ENCODE measurements at regions not wholly inside any gene's neighbourhood (a gene's known extent, or its start where the extent isn't known, plus 50 kb on each side); places are given as distances from the start of the nearest gene placed in this dataset.

DNA sequence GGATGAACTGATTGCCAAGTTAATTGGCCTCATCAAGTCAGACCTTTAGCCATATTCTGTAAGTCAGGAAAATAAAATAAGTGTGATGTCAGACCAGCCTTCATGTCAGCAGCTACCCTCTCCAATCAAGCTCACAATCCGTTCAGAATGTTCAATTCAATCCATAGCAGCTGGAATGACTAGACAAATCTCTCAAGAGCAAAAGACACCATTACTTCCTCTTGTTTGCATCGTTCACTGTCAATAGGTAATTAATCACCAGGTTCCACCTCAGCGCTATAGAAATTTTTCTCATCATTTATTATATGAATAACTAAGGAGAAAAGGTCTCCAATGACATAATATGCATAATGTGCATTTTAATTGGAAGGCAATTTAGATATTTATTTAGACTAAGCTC lies 321.0 kb upstream of the GRIA3 start:
- WGBS, 3 donors = 38 to 80% (median 70%) methylated on average over 3 of the region's 3 CpGs
- FAIRE-seq = no peak

DNA sequence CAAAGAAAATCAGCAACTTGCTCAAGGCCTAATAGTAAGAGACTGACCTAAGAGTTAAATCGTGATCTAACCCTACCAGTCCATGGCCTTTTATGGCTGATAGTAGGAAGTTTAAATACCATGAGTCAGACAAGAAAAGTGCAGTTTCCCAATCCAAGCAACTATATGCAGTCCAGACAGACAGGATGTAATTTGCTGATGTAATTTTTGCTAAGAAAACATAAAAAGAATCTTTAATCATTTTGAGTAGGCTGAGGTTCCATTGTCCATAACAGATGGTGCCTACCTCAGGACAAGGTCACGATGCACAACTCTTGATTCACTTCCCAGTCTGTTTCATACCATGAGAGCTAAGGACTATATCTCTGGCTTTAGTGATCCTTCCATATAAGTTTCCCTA lies 317.5 kb upstream of the GRIA3 start:
- FAIRE-seq (no peak), DNase-seq (no peak)
- Histone ChIP-seq H3K27ac (ENCODE audit: low read depth in 1 of 3, low read length in 2 of 3) (no peak overlapping the region), H3K4me3 (ENCODE audit: low read depth in 1 of 3, low read length in 3 of 3) (no peak overlapping the region), H3K9me3 (ENCODE audit: control insufficient read depth in 2 of 2, insufficient read depth in 1 of 2, low read depth in 1 of 2, low read length in 1 of 2) (no peaks in the 10 kb centered on the region), H3K36me3 (ENCODE audit: control insufficient read depth in 3 of 3, insufficient read depth in 2 of 3, low read depth in 1 of 3, low read length in 3 of 3) (no peaks in the 10 kb centered on the region), H3K27me3 (ENCODE audit: control insufficient read depth in 3 of 3, insufficient read depth in 3 of 3, low read length in 3 of 3) (no peaks in the 10 kb centered on the region), H3K4me1 (ENCODE audit: control insufficient read depth in 3 of 3, insufficient read depth in 2 of 3, low read depth in 1 of 3, low read length in 2 of 3) (no peaks in the 10 kb centered on the region)
- 40 to 67% (median 61%) methylated on average over 2 of the region's 2 CpGs for whole genome bisulfite sequencing, 3 donors

More for the DNA sequence above, 321.0 kb upstream of the GRIA3 start:
- Histone ChIP-seq H3K27me3 (ENCODE audit: control insufficient read depth in 3 of 3, insufficient read depth in 3 of 3, low read length in 3 of 3) (no peaks in the 10 kb centered on the region), H3K36me3 (ENCODE audit: control insufficient read depth in 3 of 3, insufficient read depth in 2 of 3, low read depth in 1 of 3, low read length in 3 of 3) (no peaks in the 10 kb centered on the region), H3K27ac (ENCODE audit: low read depth in 1 of 3, low read length in 2 of 3) (no peak overlapping the region), H3K9me3 (ENCODE audit: control insufficient read depth in 2 of 2, insufficient read depth in 1 of 2, low read depth in 1 of 2, low read length in 1 of 2) (no peaks in the 10 kb centered on the region), H3K4me1 (ENCODE audit: control insufficient read depth in 3 of 3, insufficient read depth in 2 of 3, low read depth in 1 of 3, low read length in 2 of 3) (no peaks in the 10 kb centered on the region), H3K4me3 (ENCODE audit: low read depth in 1 of 3, low read length in 3 of 3) (no peak overlapping the region)
- DNase-seq = no peak

DNA sequence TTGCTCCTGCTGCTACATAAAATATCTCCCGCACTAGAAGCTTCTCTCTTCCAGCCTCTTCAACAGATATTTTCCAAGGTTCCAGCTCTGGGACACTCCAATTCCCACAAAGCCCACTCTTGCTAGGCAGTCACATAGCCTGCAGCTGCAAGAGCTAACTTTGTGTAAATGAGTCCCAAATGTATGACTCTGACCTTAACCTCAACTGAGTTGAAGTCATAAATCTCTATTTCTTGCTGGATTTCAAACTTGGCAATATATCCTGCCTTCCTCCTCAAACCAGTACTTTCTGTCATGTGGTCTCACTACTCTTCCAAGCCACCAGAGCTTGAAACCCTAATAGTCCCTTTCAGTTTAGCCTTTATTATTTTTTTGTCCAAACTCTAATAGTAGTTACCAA lies 315.4 kb upstream of the GRIA3 start:
- no peak for DNase-seq
- H3K27ac ChIP-seq (ENCODE audit: low read depth in 1 of 3, low read length in 2 of 3) = no peak overlapping the region
- H3K36me3 ChIP-seq (ENCODE audit: control insufficient read depth in 3 of 3, insufficient read depth in 2 of 3, low read depth in 1 of 3, low read length in 3 of 3) = no peaks in the 10 kb centered on the region
- no peak for FAIRE-seq
- no peaks in the 10 kb centered on the region for H3K27me3 ChIP-seq (ENCODE audit: control insufficient read depth in 3 of 3, insufficient read depth in 3 of 3, low read length in 3 of 3)
- no peaks in the 10 kb centered on the region for H3K4me1 ChIP-seq (ENCODE audit: control insufficient read depth in 3 of 3, insufficient read depth in 2 of 3, low read depth in 1 of 3, low read length in 2 of 3)
- WGBS, 3 donors = 43 to 73% (median 62%) methylated on average over 1 of the region's 1 CpG
- no peak overlapping the region for H3K4me3 ChIP-seq (ENCODE audit: low read depth in 1 of 3, low read length in 3 of 3)
- no peaks in the 10 kb centered on the region for H3K9me3 ChIP-seq (ENCODE audit: control insufficient read depth in 2 of 2, insufficient read depth in 1 of 2, low read depth in 1 of 2, low read length in 1 of 2)

DNA sequence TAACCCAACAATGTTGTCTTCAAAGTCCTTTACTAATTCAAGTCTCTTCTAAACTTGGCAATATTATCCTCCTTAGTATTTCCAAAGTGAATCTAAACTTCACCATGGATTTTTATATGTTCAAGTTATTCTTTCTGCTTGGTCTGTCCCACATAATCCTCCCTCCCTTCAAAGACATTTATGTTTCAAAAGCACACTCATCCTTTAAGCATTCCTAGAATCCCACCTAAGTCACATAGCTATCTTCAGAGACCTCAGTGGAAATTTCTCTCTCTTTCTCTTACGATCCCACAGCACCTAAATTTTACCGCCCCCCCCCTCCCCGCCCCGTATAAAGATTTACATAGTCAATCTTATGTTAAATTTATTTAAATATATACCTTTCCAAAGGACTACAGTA lies 314.9 kb upstream of the GRIA3 start:
- DNase-seq (no peak), FAIRE-seq (no peak)
- no peak overlapping the region for H3K4me3 ChIP-seq (ENCODE audit: low read depth in 1 of 3, low read length in 3 of 3)
- H3K4me1 ChIP-seq (ENCODE audit: control insufficient read depth in 3 of 3, insufficient read depth in 2 of 3, low read depth in 1 of 3, low read length in 2 of 3) = no peaks in the 10 kb centered on the region
- no peaks in the 10 kb centered on the region for H3K27me3 ChIP-seq (ENCODE audit: control insufficient read depth in 3 of 3, insufficient read depth in 3 of 3, low read length in 3 of 3)
- H3K9me3 ChIP-seq (ENCODE audit: control insufficient read depth in 2 of 2, insufficient read depth in 1 of 2, low read depth in 1 of 2, low read length in 1 of 2) = no peaks in the 10 kb centered on the region
- H3K27ac ChIP-seq (ENCODE audit: low read depth in 1 of 3, low read length in 2 of 3) = no peak overlapping the region
- WGBS, 3 donors = 81 to 96% (median 90%) methylated on average over 4 of the region's 4 CpGs
- no peaks in the 10 kb centered on the region for H3K36me3 ChIP-seq (ENCODE audit: control insufficient read depth in 3 of 3, insufficient read depth in 2 of 3, low read depth in 1 of 3, low read length in 3 of 3)

DNA sequence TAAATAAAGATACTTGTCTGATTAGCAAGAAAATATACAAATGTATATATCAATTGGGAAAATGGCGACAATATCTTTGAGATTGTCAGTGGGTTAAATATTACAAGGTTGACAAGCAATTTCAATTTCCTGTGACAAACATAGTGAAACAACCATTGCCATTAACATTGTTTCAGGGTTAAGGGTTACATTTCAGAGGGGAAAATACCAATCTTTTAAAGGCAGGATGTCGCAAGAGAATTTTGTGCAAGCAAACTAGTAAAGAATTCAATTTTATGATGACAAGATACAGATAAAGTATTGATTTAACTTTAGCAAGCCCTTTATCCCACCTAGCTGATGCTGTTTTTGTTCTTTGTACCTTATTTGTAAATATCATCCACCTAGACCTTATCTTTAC lies 305.8 kb upstream of the GRIA3 start:
- FAIRE-seq = no peak
- WGBS, 3 donors = 48 to 59% (median 55%) methylated on average over 2 of the region's 2 CpGs

DNA sequence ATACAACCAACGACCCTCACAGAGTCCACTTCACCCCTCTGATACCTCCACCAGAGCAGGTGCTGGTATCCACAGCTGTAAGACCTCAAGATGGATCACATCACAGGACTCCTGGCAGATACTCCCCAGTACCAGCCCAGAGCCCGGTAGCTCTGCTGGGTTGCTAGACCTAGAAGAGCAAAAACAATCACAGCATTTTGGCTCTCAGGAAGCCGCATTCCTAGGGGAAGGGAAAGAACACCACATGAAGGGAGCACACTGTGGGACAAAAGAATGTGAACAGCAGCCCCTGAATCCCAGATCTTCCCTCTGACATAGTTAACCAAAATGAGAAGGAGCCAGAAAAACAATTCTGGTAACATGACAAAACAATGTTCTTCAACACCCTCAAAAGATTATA lies 303.1 kb upstream of the GRIA3 start:
- WGBS, 3 donors = 59 to 71% (median 61%) methylated on average over 3 of the region's 3 CpGs
- Histone ChIP-seq H3K27ac (ENCODE audit: low read depth in 1 of 3, low read length in 2 of 3) (no peak overlapping the region), H3K4me1 (ENCODE audit: control insufficient read depth in 3 of 3, insufficient read depth in 2 of 3, low read depth in 1 of 3, low read length in 2 of 3) (no peaks in the 10 kb centered on the region), H3K27me3 (ENCODE audit: control insufficient read depth in 3 of 3, insufficient read depth in 3 of 3, low read length in 3 of 3) (no peaks in the 10 kb centered on the region), H3K9me3 (ENCODE audit: control insufficient read depth in 2 of 2, insufficient read depth in 1 of 2, low read depth in 1 of 2, low read length in 1 of 2) (peaks cover 0 to 5% of the 10 kb centered on the region in 2 donors), H3K4me3 (ENCODE audit: low read depth in 1 of 3, low read length in 3 of 3) (no peak overlapping the region), H3K36me3 (ENCODE audit: control insufficient read depth in 3 of 3, insufficient read depth in 2 of 3, low read depth in 1 of 3, low read length in 3 of 3) (no peaks in the 10 kb centered on the region)
- no peak for DNase-seq
- FAIRE-seq = no peak

More for the DNA sequence above, 305.8 kb upstream of the GRIA3 start:
- Histone ChIP-seq H3K27me3 (ENCODE audit: control insufficient read depth in 3 of 3, insufficient read depth in 3 of 3, low read length in 3 of 3) (no peaks in the 10 kb centered on the region), H3K4me3 (ENCODE audit: low read depth in 1 of 3, low read length in 3 of 3) (no peak overlapping the region), H3K36me3 (ENCODE audit: control insufficient read depth in 3 of 3, insufficient read depth in 2 of 3, low read depth in 1 of 3, low read length in 3 of 3) (no peaks in the 10 kb centered on the region), H3K4me1 (ENCODE audit: control insufficient read depth in 3 of 3, insufficient read depth in 2 of 3, low read depth in 1 of 3, low read length in 2 of 3) (no peaks in the 10 kb centered on the region), H3K9me3 (ENCODE audit: control insufficient read depth in 2 of 2, insufficient read depth in 1 of 2, low read depth in 1 of 2, low read length in 1 of 2) (peaks cover 0 to 5% of the 10 kb centered on the region in 2 donors), H3K27ac (ENCODE audit: low read depth in 1 of 3, low read length in 2 of 3) (no peak overlapping the region)
- DNase-seq = no peak

DNA sequence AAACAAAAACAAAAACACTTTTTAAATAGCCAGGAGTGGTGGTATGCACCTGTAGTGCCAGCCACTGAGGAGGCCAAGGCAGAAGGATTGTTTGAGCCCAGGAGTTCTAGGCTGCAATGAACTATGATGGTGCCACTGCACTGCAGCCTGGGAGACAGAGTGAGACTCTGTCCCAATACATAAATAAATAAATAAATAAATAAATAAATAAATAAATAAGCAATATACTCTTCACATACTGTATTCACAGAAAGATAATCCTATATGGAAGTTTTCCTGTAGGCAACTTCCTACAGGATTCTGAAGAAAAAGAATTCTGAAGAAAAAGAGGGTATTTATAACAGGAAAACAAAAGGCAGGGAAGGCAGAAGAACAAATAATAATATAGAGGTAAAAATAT lies 293.3 kb upstream of the GRIA3 start:
- DNase-seq (no peak), FAIRE-seq (no peak)
- Histone ChIP-seq H3K4me3 (ENCODE audit: low read depth in 1 of 3, low read length in 3 of 3) (no peak overlapping the region), H3K27ac (ENCODE audit: low read depth in 1 of 3, low read length in 2 of 3) (no peak overlapping the region), H3K27me3 (ENCODE audit: control insufficient read depth in 3 of 3, insufficient read depth in 3 of 3, low read length in 3 of 3) (no peaks in the 10 kb centered on the region), H3K36me3 (ENCODE audit: control insufficient read depth in 3 of 3, insufficient read depth in 2 of 3, low read depth in 1 of 3, low read length in 3 of 3) (no peaks in the 10 kb centered on the region), H3K4me1 (ENCODE audit: control insufficient read depth in 3 of 3, insufficient read depth in 2 of 3, low read depth in 1 of 3, low read length in 2 of 3) (no peaks in the 10 kb centered on the region), H3K9me3 (ENCODE audit: control insufficient read depth in 2 of 2, insufficient read depth in 1 of 2, low read depth in 1 of 2, low read length in 1 of 2) (no peaks in the 10 kb centered on the region)

DNA sequence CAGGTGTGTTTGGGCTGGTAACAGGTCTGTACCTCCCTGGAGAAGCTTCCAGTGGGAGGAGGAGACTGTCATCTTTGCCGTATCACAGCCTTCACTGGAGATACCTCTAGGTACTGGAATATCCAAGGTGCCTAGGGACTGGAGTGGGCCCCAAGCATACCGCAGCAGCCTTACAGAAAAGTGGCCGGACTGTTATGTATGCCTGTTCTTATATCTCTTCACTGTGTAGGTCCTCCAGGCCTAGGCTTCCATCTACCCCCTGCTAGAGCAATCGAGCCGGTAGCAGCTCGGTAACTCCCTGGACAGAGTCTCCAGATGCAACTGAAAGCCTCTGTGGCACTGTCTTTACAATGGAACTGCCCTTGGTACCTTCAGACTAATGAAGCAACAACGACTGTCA lies 277.4 kb upstream of the GRIA3 start:
- Histone ChIP-seq H3K4me1 (ENCODE audit: control insufficient read depth in 3 of 3, insufficient read depth in 2 of 3, low read depth in 1 of 3, low read length in 2 of 3) (no peaks in the 10 kb centered on the region), H3K36me3 (ENCODE audit: control insufficient read depth in 3 of 3, insufficient read depth in 2 of 3, low read depth in 1 of 3, low read length in 3 of 3) (no peaks in the 10 kb centered on the region), H3K9me3 (ENCODE audit: control insufficient read depth in 2 of 2, insufficient read depth in 1 of 2, low read depth in 1 of 2, low read length in 1 of 2) (peaks cover 0 to 5% of the 10 kb centered on the region in 2 donors), H3K27me3 (ENCODE audit: control insufficient read depth in 3 of 3, insufficient read depth in 3 of 3, low read length in 3 of 3) (no peaks in the 10 kb centered on the region), H3K27ac (ENCODE audit: low read depth in 1 of 3, low read length in 2 of 3) (no peak overlapping the region), H3K4me3 (ENCODE audit: low read depth in 1 of 3, low read length in 3 of 3) (no peak overlapping the region)
- no peak for DNase-seq
- 80 to 89% (median 84%) methylated on average over 4 to 7 of the region's 7 CpGs for WGBS, 3 donors
- FAIRE-seq = no peak

DNA sequence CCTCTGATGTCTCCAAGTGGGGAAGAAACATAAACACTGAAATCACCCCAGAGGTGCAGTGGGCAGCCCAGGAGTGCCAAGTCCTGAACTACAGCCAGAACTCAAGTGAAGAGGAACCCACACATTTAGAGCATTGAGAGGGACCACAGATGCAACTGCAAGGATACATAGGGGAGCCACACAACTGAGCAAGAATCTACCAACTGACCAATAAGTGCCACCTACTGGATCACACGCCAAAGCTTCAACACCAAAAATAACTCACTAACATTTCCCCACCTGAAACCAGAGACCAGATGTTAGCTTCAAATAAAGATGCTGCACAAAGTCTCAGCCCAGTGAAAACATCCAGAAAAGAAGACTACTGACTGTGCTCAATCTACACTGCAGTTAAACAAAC lies 276.7 kb upstream of the GRIA3 start:
- Histone ChIP-seq H3K9me3 (ENCODE audit: control insufficient read depth in 2 of 2, insufficient read depth in 1 of 2, low read depth in 1 of 2, low read length in 1 of 2) (peaks cover 0 to 5% of the 10 kb centered on the region in 2 donors), H3K4me1 (ENCODE audit: control insufficient read depth in 3 of 3, insufficient read depth in 2 of 3, low read depth in 1 of 3, low read length in 2 of 3) (no peaks in the 10 kb centered on the region), H3K27me3 (ENCODE audit: control insufficient read depth in 3 of 3, insufficient read depth in 3 of 3, low read length in 3 of 3) (no peaks in the 10 kb centered on the region), H3K27ac (ENCODE audit: low read depth in 1 of 3, low read length in 2 of 3) (no peak overlapping the region), H3K4me3 (ENCODE audit: low read depth in 1 of 3, low read length in 3 of 3) (no peak overlapping the region), H3K36me3 (ENCODE audit: control insufficient read depth in 3 of 3, insufficient read depth in 2 of 3, low read depth in 1 of 3, low read length in 3 of 3) (no peaks in the 10 kb centered on the region)
- 64 to 76% (median 73%) methylated on average over 1 of the region's 1 CpG for WGBS, 3 donors
- no peak for DNase-seq
- no peak for FAIRE-seq
